ENCODE measurements at regions not wholly inside any gene's neighbourhood (a gene's known extent, or its start where the extent isn't known, plus 50 kb on each side); places are given as distances from the start of the nearest gene placed in this dataset.

DNA sequence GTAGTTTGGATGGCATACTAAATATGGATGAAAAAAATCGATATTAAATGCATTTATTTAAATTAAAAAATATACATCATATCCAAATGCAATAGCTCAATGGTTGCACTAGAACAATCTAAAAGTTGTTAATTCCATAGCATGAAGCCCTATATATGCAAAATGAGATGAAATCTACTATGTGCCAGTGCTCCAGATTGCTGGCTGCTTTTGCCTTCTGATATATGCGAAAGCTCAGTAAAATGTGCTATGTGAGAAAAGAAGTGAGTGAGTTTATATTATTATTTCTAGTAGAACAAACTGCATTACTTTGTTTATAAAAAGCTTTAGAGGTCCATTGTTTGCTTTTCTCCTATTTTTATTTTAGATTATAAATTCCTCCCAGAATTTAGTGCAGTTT is 186.7 kb downstream of the MAT2B start:
- TF ChIP-seq, protein P1, sequence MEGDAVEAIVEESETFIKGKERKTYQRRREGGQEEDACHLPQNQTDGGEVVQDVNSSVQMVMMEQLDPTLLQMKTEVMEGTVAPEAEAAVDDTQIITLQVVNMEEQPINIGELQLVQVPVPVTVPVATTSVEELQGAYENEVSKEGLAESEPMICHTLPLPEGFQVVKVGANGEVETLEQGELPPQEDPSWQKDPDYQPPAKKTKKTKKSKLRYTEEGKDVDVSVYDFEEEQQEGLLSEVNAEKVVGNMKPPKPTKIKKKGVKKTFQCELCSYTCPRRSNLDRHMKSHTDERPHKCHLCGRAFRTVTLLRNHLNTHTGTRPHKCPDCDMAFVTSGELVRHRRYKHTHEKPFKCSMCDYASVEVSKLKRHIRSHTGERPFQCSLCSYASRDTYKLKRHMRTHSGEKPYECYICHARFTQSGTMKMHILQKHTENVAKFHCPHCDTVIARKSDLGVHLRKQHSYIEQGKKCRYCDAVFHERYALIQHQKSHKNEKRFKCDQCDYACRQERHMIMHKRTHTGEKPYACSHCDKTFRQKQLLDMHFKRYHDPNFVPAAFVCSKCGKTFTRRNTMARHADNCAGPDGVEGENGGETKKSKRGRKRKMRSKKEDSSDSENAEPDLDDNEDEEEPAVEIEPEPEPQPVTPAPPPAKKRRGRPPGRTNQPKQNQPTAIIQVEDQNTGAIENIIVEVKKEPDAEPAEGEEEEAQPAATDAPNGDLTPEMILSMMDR (IDR thresholded peaks at IDR 0.05 in 8 of 11, conservative IDR thresholded peaks at IDR 0.05 in 3 of 11) = no peak
- no peak for TF ChIP-seq POLR2A (IDR thresholded peaks at IDR 0.05)
